Gastroesophageal sphincter (tissue), 3 donors: ENCODE measurements at regions not wholly inside any gene's neighbourhood (a gene's known extent, or its start where the extent isn't known, plus 50 kb on each side); places are given as distances from the start of the nearest gene placed in this dataset.

ENCODE experiments used
- POLR2AphosphoS5 ChIP-seq: sonication (generic); formaldehyde crosslinking; IDR thresholded peaks from one replicate; pipeline ENCODE4 v1.6.1; 2017; ENCODE audit warnings: antibody characterized with exemption
- TF ChIP-seq, protein P1 (sequence below), 4 experiments: fragments of 200-600 bp in 2 of 4; fragments of 450-650 bp in 2 of 4; sonication (generic) in 1 of 4; IDR thresholded peaks; one replicate each; pipeline ENCODE4 v1.5.1; 2017 to 2019; ENCODE audit warnings: antibody characterized with exemption in 4 of 4, mild to moderate bottlenecking in 2 of 4, moderate library complexity in 2 of 4

GRCh38 chr5:82405161-82405560 lies 127.0 kb upstream of the RPS23 start:
- TF ChIP-seq, protein P1, sequence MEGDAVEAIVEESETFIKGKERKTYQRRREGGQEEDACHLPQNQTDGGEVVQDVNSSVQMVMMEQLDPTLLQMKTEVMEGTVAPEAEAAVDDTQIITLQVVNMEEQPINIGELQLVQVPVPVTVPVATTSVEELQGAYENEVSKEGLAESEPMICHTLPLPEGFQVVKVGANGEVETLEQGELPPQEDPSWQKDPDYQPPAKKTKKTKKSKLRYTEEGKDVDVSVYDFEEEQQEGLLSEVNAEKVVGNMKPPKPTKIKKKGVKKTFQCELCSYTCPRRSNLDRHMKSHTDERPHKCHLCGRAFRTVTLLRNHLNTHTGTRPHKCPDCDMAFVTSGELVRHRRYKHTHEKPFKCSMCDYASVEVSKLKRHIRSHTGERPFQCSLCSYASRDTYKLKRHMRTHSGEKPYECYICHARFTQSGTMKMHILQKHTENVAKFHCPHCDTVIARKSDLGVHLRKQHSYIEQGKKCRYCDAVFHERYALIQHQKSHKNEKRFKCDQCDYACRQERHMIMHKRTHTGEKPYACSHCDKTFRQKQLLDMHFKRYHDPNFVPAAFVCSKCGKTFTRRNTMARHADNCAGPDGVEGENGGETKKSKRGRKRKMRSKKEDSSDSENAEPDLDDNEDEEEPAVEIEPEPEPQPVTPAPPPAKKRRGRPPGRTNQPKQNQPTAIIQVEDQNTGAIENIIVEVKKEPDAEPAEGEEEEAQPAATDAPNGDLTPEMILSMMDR (IDR thresholded peaks at IDR 0.05), result no peak
- no peak for TF ChIP-seq POLR2AphosphoS5
